IMR-90 (cell line): ENCODE measurements at regions not wholly inside any gene's neighbourhood (a gene's known extent, or its start where the extent isn't known, plus 50 kb on each side); places are given as distances from the start of the nearest gene placed in this dataset.

ENCODE experiments used
- ATAC-seq: fragments of 200-7000 bp; cut with Tn5 transposase; 2 replicates; pipeline ENCODE4 v1.9.1; 2020; ENCODE audit warnings: low read depth, mild to moderate bottlenecking, moderate library complexity
- BruUV-seq: library from RNA; stranded (reverse); fragments of 400-500 nt; replicated peaks from 2 replicates; lab custom pipeline; 2021; lab: Mats Ljungman, UMichigan
- CTCF ChIA-PET: fragments of 300-600 bp; formaldehyde crosslinking; extraction: SDS; loops from one replicate; lab custom pipeline; 2021; ENCODE audit warnings: antibody characterized with exemption; lab: Yijun Ruan, JAX
- POLR2A ChIA-PET: fragments of 300-600 bp; sonication (Branson Sonifier 250); formaldehyde crosslinking; loops from one replicate; lab custom pipeline; 2022; ENCODE audit warnings: antibody characterized with exemption; ENCODE audit not compliant: unreplicated experiment; lab: Charles Lee
- DNase-seq: peaks from one replicate; pipeline ENCODE4 v3.0.0; 2013
- H2AFZ ChIP-seq: replicated peaks from 2 replicates; pipeline ENCODE3; 2013; ENCODE audit warnings: low read length, mild to moderate bottlenecking; ENCODE audit not compliant: poor library complexity
- H2AK5ac ChIP-seq: 2 replicates; pipeline ENCODE4 v1.6.1; 2013; ENCODE audit warnings: low read depth, low read length, inconsistent platforms
- H2AK9ac ChIP-seq: replicated peaks from 2 replicates; pipeline ENCODE3; 2013; ENCODE audit warnings: mild to moderate bottlenecking, low read depth, low read length, moderate library complexity; ENCODE audit not compliant: poor library complexity
- H2BK120ac ChIP-seq: 2 replicates; pipeline ENCODE4 v1.6.1; 2013; ENCODE audit warnings: low read depth, low read length, inconsistent platforms
- H2BK15ac ChIP-seq: 3 replicates; pipeline ENCODE4 v1.6.1; 2013; ENCODE audit warnings: low read depth, low read length, inconsistent platforms
- H2BK20ac ChIP-seq: 2 replicates; pipeline ENCODE4 v1.6.1; 2013; ENCODE audit warnings: low read depth, mild to moderate bottlenecking, inconsistent platforms, low read length, moderate library complexity
- H2BK5ac ChIP-seq: 2 replicates; pipeline ENCODE4 v1.6.1; 2013; ENCODE audit warnings: mild to moderate bottlenecking, low read depth, low read length, inconsistent platforms; ENCODE audit not compliant: poor library complexity, severe bottlenecking
- H3K14ac ChIP-seq: replicated peaks from 2 replicates; pipeline ENCODE4 v1.6.1; 2013; ENCODE audit warnings: low read depth, low read length, inconsistent platforms
- H3K18ac ChIP-seq: 2 replicates; pipeline ENCODE4 v1.6.1; 2013; ENCODE audit warnings: low read depth, low read length, control low read depth
- H3K23ac ChIP-seq: 2 replicates; pipeline ENCODE4 v1.6.1; 2013; ENCODE audit warnings: low read depth, low read length, inconsistent platforms
- H3K27ac ChIP-seq: 2 replicates; pipeline ENCODE4 v1.5.1; 2013; ENCODE audit warnings: mild to moderate bottlenecking, control low read depth, low read length; ENCODE audit not compliant: insufficient read depth
- H3K27me3 ChIP-seq: 2 replicates; pipeline ENCODE4 v1.6.1; 2013; ENCODE audit warnings: low read length; ENCODE audit not compliant: control insufficient read depth, insufficient read depth
- H3K36me3 ChIP-seq: 2 replicates; pipeline ENCODE4 v1.6.1; 2013; ENCODE audit warnings: low read length, mixed read lengths; ENCODE audit not compliant: control insufficient read depth, insufficient read depth
- H3K4ac ChIP-seq: 2 replicates; pipeline ENCODE4 v1.6.1; 2013; ENCODE audit warnings: low read depth, low read length, inconsistent platforms
- H3K4me1 ChIP-seq: 2 replicates; pipeline ENCODE4 v1.6.1; 2013; ENCODE audit warnings: low read length, mixed read lengths; ENCODE audit not compliant: control insufficient read depth, insufficient read depth
- H3K4me2 ChIP-seq: 2 replicates; pipeline ENCODE4 v1.6.1; 2013; ENCODE audit warnings: low read depth, mild to moderate bottlenecking, control low read depth, low read length, moderate library complexity
- H3K4me3 ChIP-seq: 2 replicates; pipeline ENCODE4 v1.5.1; 2013; ENCODE audit warnings: low read depth, mild to moderate bottlenecking, control low read depth, low read length, moderate library complexity; ENCODE audit not compliant: insufficient read depth
- H3K56ac ChIP-seq: 2 replicates; pipeline ENCODE4 v1.6.1; 2013; ENCODE audit warnings: low read length, inconsistent platforms; ENCODE audit not compliant: insufficient read depth; ENCODE audit errors: extremely low read depth
- H3K79me1 ChIP-seq, 2 experiments: 2 replicates each; pipeline ENCODE4 v1.6.1; 2013; ENCODE audit warnings: low read length in 2 of 2, inconsistent platforms in 1 of 2, low read depth in 1 of 2
- H3K9ac ChIP-seq: 2 replicates; pipeline ENCODE4 v1.6.1; 2013; ENCODE audit warnings: low read depth, low read length, control low read depth
- H3K9me1 ChIP-seq: 2 replicates; pipeline ENCODE4 v1.6.1; 2013; ENCODE audit warnings: low read length, inconsistent platforms; ENCODE audit not compliant: insufficient read depth
- H3K9me3 ChIP-seq: 2 replicates; pipeline ENCODE4 v1.6.1; 2013; ENCODE audit warnings: low read length; ENCODE audit not compliant: control insufficient read depth, insufficient read depth
- H4K20me1 ChIP-seq: 2 replicates; pipeline ENCODE4 v1.6.1; 2013; ENCODE audit warnings: low read length, inconsistent platforms; ENCODE audit not compliant: insufficient read depth
- H4K5ac ChIP-seq: 2 replicates; pipeline ENCODE4 v1.6.1; 2013; ENCODE audit warnings: mild to moderate bottlenecking, low read depth, low read length, control low read depth
- H4K8ac ChIP-seq, 2 experiments: 2 replicates each; pipeline ENCODE4 v1.6.1; 2013; ENCODE audit warnings: low read depth in 2 of 2, low read length in 2 of 2, control low read depth in 1 of 2, inconsistent platforms in 1 of 2
- H4K91ac ChIP-seq: 2 replicates; pipeline ENCODE4 v1.6.1; 2013; ENCODE audit warnings: low read depth, low read length, inconsistent platforms; ENCODE audit not compliant: insufficient read depth
- BHLHE40 ChIP-seq: fragments of 150-350 bp; IDR thresholded peaks from 2 replicates; pipeline ENCODE4 v1.6.1; 2016; ENCODE audit warnings: mild to moderate bottlenecking, low read depth, low read length
- CEBPB ChIP-seq: IDR thresholded peaks from 2 replicates; pipeline ENCODE4 v1.6.1; 2012; ENCODE audit warnings: low read depth, low read length, improper control_type of control experiment
- CHD1 ChIP-seq: IDR thresholded peaks from 2 replicates; pipeline ENCODE4 v1.6.1; 2012; ENCODE audit warnings: low read depth, low read length, improper control_type of control experiment
- CTCF ChIP-seq: conservative IDR thresholded peaks from 2 replicates; pipeline ENCODE4 v1.5.1; 2012; ENCODE audit warnings: mild to moderate bottlenecking, low read depth, low read length, improper control_type of control experiment
- ELK1 ChIP-seq: fragments of 150-350 bp; IDR thresholded peaks from 2 replicates; pipeline ENCODE4 v1.6.1; 2016; ENCODE audit warnings: low read depth, mild to moderate bottlenecking, low read length, moderate library complexity, borderline replicate concordance
- FOS ChIP-seq: fragments of 150-350 bp; IDR thresholded peaks from 2 replicates; pipeline ENCODE4 v1.6.1; 2016; ENCODE audit warnings: low read depth, low read length
- MAFK ChIP-seq: IDR thresholded peaks from 2 replicates; pipeline ENCODE4 v1.6.1; 2012; ENCODE audit warnings: low read depth, low read length, improper control_type of control experiment
- MAZ ChIP-seq: IDR thresholded peaks from 2 replicates; pipeline ENCODE4 v1.6.1; 2012; ENCODE audit warnings: low read depth, mild to moderate bottlenecking, low read length, improper control_type of control experiment, moderate library complexity, borderline replicate concordance
- MXI1 ChIP-seq: IDR thresholded peaks from 2 replicates; pipeline ENCODE4 v1.6.1; 2012; ENCODE audit warnings: low read depth, mild to moderate bottlenecking, low read length, moderate library complexity, borderline replicate concordance
- NFE2L2 ChIP-seq: fragments of 150-350 bp; IDR thresholded peaks from 2 replicates; pipeline ENCODE4 v1.6.1; 2016; ENCODE audit warnings: low read depth, mild to moderate bottlenecking, low read length
- POLR2A ChIP-seq: IDR thresholded peaks from 2 replicates; pipeline ENCODE4 v1.6.1; 2012; ENCODE audit warnings: mild to moderate bottlenecking, low read depth, low read length
- RAD21 ChIP-seq: IDR thresholded peaks from 2 replicates; pipeline ENCODE4 v1.6.1; 2012; ENCODE audit warnings: low read length, improper control_type of control experiment
- RCOR1 ChIP-seq: IDR thresholded peaks from 2 replicates; pipeline ENCODE4 v1.6.1; 2012; ENCODE audit warnings: mild to moderate bottlenecking, low read length, improper control_type of control experiment; ENCODE audit not compliant: insufficient replicate concordance
- RFX5 ChIP-seq: IDR thresholded peaks from 2 replicates; pipeline ENCODE4 v1.8.0; 2012; ENCODE audit warnings: low read depth, mild to moderate bottlenecking, low read length, moderate library complexity
- SMC3 ChIP-seq: fragments of 150-350 bp; IDR thresholded peaks from 2 replicates; pipeline ENCODE4 v1.6.1; 2016; ENCODE audit warnings: low read depth, mild to moderate bottlenecking, antibody characterized with exemption, low read length, moderate library complexity
- USF2 ChIP-seq: fragments of 150-350 bp; IDR thresholded peaks from 2 replicates; pipeline ENCODE4 v1.6.1; 2017; ENCODE audit warnings: mild to moderate bottlenecking, antibody characterized with exemption, low read length, low read depth
- dilution Hi-C: fragments of 300-500 bp; cut with HindIII; formaldehyde crosslinking; loops from one replicate; pipeline ENCODE4 v1.14.3; 2018; ENCODE audit warnings: low sequenced_read_pairs; ENCODE audit not compliant: unreplicated experiment
- in situ Hi-C: fragments of 300-500 bp; cut with MboI; formaldehyde crosslinking; loops from 3 replicates; pipeline ENCODE4 v1.14.3; 2019; ENCODE audit warnings: low sequenced_read_pairs, inconsistent platforms, mixed read lengths
- intact Hi-C: fragments of 100-400 bp; cut with micrococcal nuclease; formaldehyde crosslinking; loops from 2 replicates; pipeline ENCODE4 v1.10.0; 2022

GRCh38 chr6:2407525-2407924 is 162.1 kb upstream of the GMDS start:
- no peaks in the 10 kb centered on the region for H3K27me3 ChIP-seq
- dilution Hi-C loops, result no loop called here
- no peaks in the 10 kb centered on the region for H3K79me1 ChIP-seq
- no peak overlapping the region for H3K9ac ChIP-seq
- CTCF ChIA-PET, result no interaction called here
- no peak overlapping the region for H3K14ac ChIP-seq
- H3K9me1 ChIP-seq, result no peaks in the 10 kb centered on the region
- ATAC-seq (no peak), DNase-seq (no peak)
- no peak for TF ChIP-seq RFX5
- TF ChIP-seq POLR2A, result no peak
- TF ChIP-seq RAD21, result no peak
- TF ChIP-seq RCOR1, result no peak
- TF ChIP-seq MXI1, result no peak
- no peak for TF ChIP-seq USF2
- TF ChIP-seq MAZ, result no peak
- TF ChIP-seq MAFK, result no peak
- TF ChIP-seq ELK1, result no peak
- no peak for TF ChIP-seq BHLHE40
- no peak for TF ChIP-seq FOS
- TF ChIP-seq CEBPB, result no peak
- no peak for TF ChIP-seq CHD1
- no peak for TF ChIP-seq NFE2L2
- TF ChIP-seq CTCF, result no peak
- TF ChIP-seq SMC3, result no peak
- H2BK15ac ChIP-seq, result no peak overlapping the region
- H3K36me3 ChIP-seq, result no peaks in the 10 kb centered on the region
- no peak overlapping the region for H3K27ac ChIP-seq
- no TSS peak for BruUV-seq
- no peak overlapping the region for H2AFZ ChIP-seq
- no peak overlapping the region for H3K4ac ChIP-seq
- H3K4me3 ChIP-seq, result no peak overlapping the region
- no peaks in the 10 kb centered on the region; the same call in 1 of the 2 replicates for H3K4me1 ChIP-seq
- no peak overlapping the region for H4K8ac ChIP-seq
- in situ Hi-C loops, result no loop called here
- no peak overlapping the region for H3K56ac ChIP-seq
- no peak overlapping the region for H3K18ac ChIP-seq
- POLR2A ChIA-PET, result no interaction called here
- H2AK9ac ChIP-seq, result no peak overlapping the region
- no peak overlapping the region for H3K23ac ChIP-seq
- H2BK120ac ChIP-seq, result no peak overlapping the region
- H4K5ac ChIP-seq, result no peak overlapping the region
- H3K4me2 ChIP-seq, result no peak overlapping the region
- no peak overlapping the region for H2BK20ac ChIP-seq
- no peaks in the 10 kb centered on the region for H4K20me1 ChIP-seq
- H2BK5ac ChIP-seq, result no peak overlapping the region
- intact Hi-C loops, result no loop called here
- no peaks in the 10 kb centered on the region for H3K9me3 ChIP-seq
- no peak overlapping the region for H2AK5ac ChIP-seq
- H4K91ac ChIP-seq, result no peak overlapping the region
